ENCODE measurements at regions not wholly inside any gene's neighbourhood (a gene's known extent, or its start where the extent isn't known, plus 50 kb on each side); places are given as distances from the start of the nearest gene placed in this dataset.

DNA sequence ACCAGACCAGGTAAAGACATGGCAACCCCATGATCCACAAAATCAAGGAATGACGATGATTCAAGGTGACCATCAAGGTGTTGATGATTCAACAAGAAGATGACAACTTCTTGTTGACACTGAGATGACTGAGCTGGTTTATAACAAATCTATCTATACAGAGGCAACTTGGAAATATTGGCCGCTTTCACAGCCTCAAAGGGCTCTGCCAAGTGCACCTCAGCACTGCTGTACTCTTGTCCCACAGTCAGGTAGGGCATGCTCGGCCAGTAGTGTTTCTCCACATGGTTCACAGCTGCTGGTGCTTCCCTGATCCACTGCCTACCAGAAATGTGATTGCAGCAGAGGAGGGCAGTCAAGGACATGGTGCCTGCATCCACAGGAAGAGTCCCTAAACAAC is 125.2 kb upstream of the SYT6 start:
- TF ChIP-seq CTCF (IDR thresholded peaks at IDR 0.05) (no peak), POLR2A (IDR thresholded peaks at IDR 0.05) (no peak), POLR2AphosphoS5 (IDR thresholded peaks at IDR 0.05) (no peak), EP300 (IDR thresholded peaks at IDR 0.05) (no peak)

All from sigmoid colon (tissue), 4 donors.